IMR-90 (cell line): ENCODE measurements at regions not wholly inside any gene's neighbourhood (a gene's known extent, or its start where the extent isn't known, plus 50 kb on each side); places are given as distances from the start of the nearest gene placed in this dataset.
A peak's percentile ranks its signal among the peaks of the same experiment; 100 is the strongest.

ENCODE experiments used
- ATAC-seq: fragments of 200-7000 bp; cut with Tn5 transposase; 2 replicates; pipeline ENCODE4 v1.9.1; 2020; ENCODE audit warnings: low read depth, mild to moderate bottlenecking, moderate library complexity
- BruUV-seq: library from RNA; stranded (reverse); fragments of 400-500 nt; replicated peaks from 2 replicates; lab custom pipeline; 2021; lab: Mats Ljungman, UMichigan
- CTCF ChIA-PET: fragments of 300-600 bp; formaldehyde crosslinking; extraction: SDS; loops from one replicate; lab custom pipeline; 2021; ENCODE audit warnings: antibody characterized with exemption; lab: Yijun Ruan, JAX
- POLR2A ChIA-PET: fragments of 300-600 bp; sonication (Branson Sonifier 250); formaldehyde crosslinking; loops from one replicate; lab custom pipeline; 2022; ENCODE audit warnings: antibody characterized with exemption; ENCODE audit not compliant: unreplicated experiment; lab: Charles Lee
- DNase-seq: peaks from one replicate; pipeline ENCODE4 v3.0.0; 2013
- H2AFZ ChIP-seq: replicated peaks from 2 replicates; pipeline ENCODE3; 2013; ENCODE audit warnings: low read length, mild to moderate bottlenecking; ENCODE audit not compliant: poor library complexity
- H2AK5ac ChIP-seq: 2 replicates; pipeline ENCODE4 v1.6.1; 2013; ENCODE audit warnings: low read depth, low read length, inconsistent platforms
- H2AK9ac ChIP-seq: replicated peaks from 2 replicates; pipeline ENCODE3; 2013; ENCODE audit warnings: mild to moderate bottlenecking, low read depth, low read length, moderate library complexity; ENCODE audit not compliant: poor library complexity
- H2BK120ac ChIP-seq: 2 replicates; pipeline ENCODE4 v1.6.1; 2013; ENCODE audit warnings: low read depth, low read length, inconsistent platforms
- H2BK15ac ChIP-seq: 3 replicates; pipeline ENCODE4 v1.6.1; 2013; ENCODE audit warnings: low read depth, low read length, inconsistent platforms
- H2BK20ac ChIP-seq: 2 replicates; pipeline ENCODE4 v1.6.1; 2013; ENCODE audit warnings: low read depth, mild to moderate bottlenecking, inconsistent platforms, low read length, moderate library complexity
- H2BK5ac ChIP-seq: 2 replicates; pipeline ENCODE4 v1.6.1; 2013; ENCODE audit warnings: mild to moderate bottlenecking, low read depth, low read length, inconsistent platforms; ENCODE audit not compliant: poor library complexity, severe bottlenecking
- H3K14ac ChIP-seq: replicated peaks from 2 replicates; pipeline ENCODE4 v1.6.1; 2013; ENCODE audit warnings: low read depth, low read length, inconsistent platforms
- H3K18ac ChIP-seq: 2 replicates; pipeline ENCODE4 v1.6.1; 2013; ENCODE audit warnings: low read depth, low read length, control low read depth
- H3K23ac ChIP-seq: 2 replicates; pipeline ENCODE4 v1.6.1; 2013; ENCODE audit warnings: low read depth, low read length, inconsistent platforms
- H3K27ac ChIP-seq: 2 replicates; pipeline ENCODE4 v1.5.1; 2013; ENCODE audit warnings: mild to moderate bottlenecking, control low read depth, low read length; ENCODE audit not compliant: insufficient read depth
- H3K27me3 ChIP-seq: 2 replicates; pipeline ENCODE4 v1.6.1; 2013; ENCODE audit warnings: low read length; ENCODE audit not compliant: control insufficient read depth, insufficient read depth
- H3K36me3 ChIP-seq: 2 replicates; pipeline ENCODE4 v1.6.1; 2013; ENCODE audit warnings: low read length, mixed read lengths; ENCODE audit not compliant: control insufficient read depth, insufficient read depth
- H3K4ac ChIP-seq: 2 replicates; pipeline ENCODE4 v1.6.1; 2013; ENCODE audit warnings: low read depth, low read length, inconsistent platforms
- H3K4me1 ChIP-seq: 2 replicates; pipeline ENCODE4 v1.6.1; 2013; ENCODE audit warnings: low read length, mixed read lengths; ENCODE audit not compliant: control insufficient read depth, insufficient read depth
- H3K4me2 ChIP-seq: 2 replicates; pipeline ENCODE4 v1.6.1; 2013; ENCODE audit warnings: low read depth, mild to moderate bottlenecking, control low read depth, low read length, moderate library complexity
- H3K4me3 ChIP-seq: 2 replicates; pipeline ENCODE4 v1.5.1; 2013; ENCODE audit warnings: low read depth, mild to moderate bottlenecking, control low read depth, low read length, moderate library complexity; ENCODE audit not compliant: insufficient read depth
- H3K56ac ChIP-seq: 2 replicates; pipeline ENCODE4 v1.6.1; 2013; ENCODE audit warnings: low read length, inconsistent platforms; ENCODE audit not compliant: insufficient read depth; ENCODE audit errors: extremely low read depth
- H3K79me1 ChIP-seq, 2 experiments: 2 replicates each; pipeline ENCODE4 v1.6.1; 2013; ENCODE audit warnings: low read length in 2 of 2, inconsistent platforms in 1 of 2, low read depth in 1 of 2
- H3K9ac ChIP-seq: 2 replicates; pipeline ENCODE4 v1.6.1; 2013; ENCODE audit warnings: low read depth, low read length, control low read depth
- H3K9me1 ChIP-seq: 2 replicates; pipeline ENCODE4 v1.6.1; 2013; ENCODE audit warnings: low read length, inconsistent platforms; ENCODE audit not compliant: insufficient read depth
- H3K9me3 ChIP-seq: 2 replicates; pipeline ENCODE4 v1.6.1; 2013; ENCODE audit warnings: low read length; ENCODE audit not compliant: control insufficient read depth, insufficient read depth
- H4K20me1 ChIP-seq: 2 replicates; pipeline ENCODE4 v1.6.1; 2013; ENCODE audit warnings: low read length, inconsistent platforms; ENCODE audit not compliant: insufficient read depth
- H4K5ac ChIP-seq: 2 replicates; pipeline ENCODE4 v1.6.1; 2013; ENCODE audit warnings: mild to moderate bottlenecking, low read depth, low read length, control low read depth
- H4K8ac ChIP-seq, 2 experiments: 2 replicates each; pipeline ENCODE4 v1.6.1; 2013; ENCODE audit warnings: low read depth in 2 of 2, low read length in 2 of 2, control low read depth in 1 of 2, inconsistent platforms in 1 of 2
- H4K91ac ChIP-seq: 2 replicates; pipeline ENCODE4 v1.6.1; 2013; ENCODE audit warnings: low read depth, low read length, inconsistent platforms; ENCODE audit not compliant: insufficient read depth
- MAFK ChIP-seq: IDR thresholded peaks from 2 replicates; pipeline ENCODE4 v1.6.1; 2012; ENCODE audit warnings: low read depth, low read length, improper control_type of control experiment
- POLR2A ChIP-seq: IDR thresholded peaks from 2 replicates; pipeline ENCODE4 v1.6.1; 2012; ENCODE audit warnings: mild to moderate bottlenecking, low read depth, low read length
- WGBS, 2 experiments: methylation state at CpG; one replicate each; pipeline versions ENCODE4 v1.1.5 to v1.1.7; 2013; ENCODE audit warnings: missing lambda C conversion rate in 2 of 2; ENCODE audit not compliant: insufficient read length in 1 of 2; ENCODE audit errors: extremely low coverage in 2 of 2; 5-methylcytosine and 5-hydroxymethylcytosine counted together
- dilution Hi-C: fragments of 300-500 bp; cut with HindIII; formaldehyde crosslinking; loops from one replicate; pipeline ENCODE4 v1.14.3; 2018; ENCODE audit warnings: low sequenced_read_pairs; ENCODE audit not compliant: unreplicated experiment
- in situ Hi-C: fragments of 300-500 bp; cut with MboI; formaldehyde crosslinking; loops from 3 replicates; pipeline ENCODE4 v1.14.3; 2019; ENCODE audit warnings: low sequenced_read_pairs, inconsistent platforms, mixed read lengths
- intact Hi-C: fragments of 100-400 bp; cut with micrococcal nuclease; formaldehyde crosslinking; loops from 2 replicates; pipeline ENCODE4 v1.10.0; 2022
- TF ChIP-seq, protein P1 (sequence below): fragments of 150-350 bp; IDR thresholded peaks from 2 replicates; pipeline ENCODE4 v1.6.1; 2016; ENCODE audit warnings: low read depth, mild to moderate bottlenecking, low read length, moderate library complexity, borderline replicate concordance

DNA sequence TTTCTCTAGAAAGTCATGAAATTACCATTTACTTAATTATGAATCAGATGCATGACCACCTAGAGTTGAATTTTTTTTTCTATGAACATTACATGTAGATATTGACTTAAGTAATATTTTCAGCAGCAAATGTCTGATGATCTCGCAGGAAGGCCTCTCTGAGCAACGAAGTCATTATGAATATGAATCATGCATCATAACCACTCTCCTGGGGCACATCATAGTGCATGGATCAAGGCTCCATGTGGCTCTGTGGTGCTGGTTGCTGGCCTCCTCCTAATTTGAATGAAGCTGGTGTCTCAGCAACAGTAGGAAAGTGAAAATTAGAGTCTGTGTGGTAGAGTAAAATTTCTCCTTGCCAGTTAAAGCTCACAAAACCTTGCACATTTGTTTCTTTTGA lies 121.4 kb upstream of the INHBA start:
- peak overlapping the region; percentile 12; the same call in 1 of the 2 replicates for H2BK120ac ChIP-seq
- CTCF ChIA-PET, result interaction anchor here (1.0 kb wide), 1 partner anchor 63 kb away, joined by 3 read pairs; no protein-coding TSS in a partner anchor
- no peak overlapping the region for H2AK9ac ChIP-seq
- POLR2A ChIA-PET, result no interaction called here
- H3K4me1 ChIP-seq, result peaks cover 13% of the 10 kb centered on the region
- H4K5ac ChIP-seq, result no peak overlapping the region
- H3K4me3 ChIP-seq, result no peak overlapping the region
- no peak overlapping the region for H2BK15ac ChIP-seq
- H2AFZ ChIP-seq, result no peak overlapping the region
- intact Hi-C loops, result no loop called here
- H3K4ac ChIP-seq, result no peak overlapping the region
- no TSS peak for BruUV-seq
- H3K27ac ChIP-seq, result no peak overlapping the region
- dilution Hi-C loops, result no loop called here
- in situ Hi-C loops, result no loop called here
- ATAC-seq (no peak; the same call in 1 of the 2 replicates), DNase-seq (peak; percentile 71)
- H2AK5ac ChIP-seq, result 0 out of 2 replicates have a peak overlapping the region, but pooled peaks have one; percentile 13
- H3K9me3 ChIP-seq, result no peaks in the 10 kb centered on the region; the same call in 1 of the 2 replicates
- no peak overlapping the region for H2BK20ac ChIP-seq
- H3K79me1 ChIP-seq, result no peaks in the 10 kb centered on the region
- H3K27me3 ChIP-seq, result no peaks in the 10 kb centered on the region
- no peak overlapping the region for H3K9ac ChIP-seq
- H3K18ac ChIP-seq, result peak overlapping the region; percentile 28; the same call in 1 of the 2 replicates
- TF ChIP-seq, protein P1, sequence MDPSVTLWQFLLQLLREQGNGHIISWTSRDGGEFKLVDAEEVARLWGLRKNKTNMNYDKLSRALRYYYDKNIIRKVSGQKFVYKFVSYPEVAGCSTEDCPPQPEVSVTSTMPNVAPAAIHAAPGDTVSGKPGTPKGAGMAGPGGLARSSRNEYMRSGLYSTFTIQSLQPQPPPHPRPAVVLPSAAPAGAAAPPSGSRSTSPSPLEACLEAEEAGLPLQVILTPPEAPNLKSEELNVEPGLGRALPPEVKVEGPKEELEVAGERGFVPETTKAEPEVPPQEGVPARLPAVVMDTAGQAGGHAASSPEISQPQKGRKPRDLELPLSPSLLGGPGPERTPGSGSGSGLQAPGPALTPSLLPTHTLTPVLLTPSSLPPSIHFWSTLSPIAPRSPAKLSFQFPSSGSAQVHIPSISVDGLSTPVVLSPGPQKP, result no peak
- no peak for TF ChIP-seq MAFK
- no peak for TF ChIP-seq POLR2A
- H4K20me1 ChIP-seq, result no peaks in the 10 kb centered on the region
- H3K4me2 ChIP-seq, result no peak overlapping the region
- H2BK5ac ChIP-seq, result no peak overlapping the region
- peaks cover 8% of the 10 kb centered on the region for H3K9me1 ChIP-seq
- H3K56ac ChIP-seq, result no peak overlapping the region
- no peak overlapping the region for H3K23ac ChIP-seq
- H3K14ac ChIP-seq, result no peak overlapping the region
- H3K36me3 ChIP-seq, result no peaks in the 10 kb centered on the region
- H4K8ac ChIP-seq, result peak overlapping the region; percentile 25 to 32; a peak in 3 of 4 replicates
- no peak overlapping the region for H4K91ac ChIP-seq
- no CpG with 5 or more reads among the region's 2 CpGs for WGBS, 2 experiments
